ENCODE measurements at regions not wholly inside any gene's neighbourhood (a gene's known extent, or its start where the extent isn't known, plus 50 kb on each side); places are given as distances from the start of the nearest gene placed in this dataset.

- no peak for TF ChIP-seq GATA2 (IDR thresholded peaks at IDR 0.05; ENCODE audit: low read depth, low read length)
- no peak for TF ChIP-seq GATA3 (IDR thresholded peaks at IDR 0.05; ENCODE audit: low read depth, low read length)
Measured at GRCh38 chr15:87703327-87704111, 553.0 kb downstream of the NTRK3 start.

Measured in SH-SY5Y (cell line).